HepG2 (cell line): ENCODE measurements at regions not wholly inside any gene's neighbourhood (a gene's known extent, or its start where the extent isn't known, plus 50 kb on each side); places are given as distances from the start of the nearest gene placed in this dataset.

Experiments used
- ATAC-seq: fragments of 200-7000 bp; cut with Tn5 transposase; 3 replicates; pipeline ENCODE4 v1.9.1; 2020; ENCODE audit warnings: mild to moderate bottlenecking, moderate library complexity
- BruUV-seq: library from RNA; stranded (reverse); fragments of 400-500 nt; replicated peaks from 2 replicates; lab custom pipeline; 2021; lab: Mats Ljungman, UMichigan
- CTCF ChIA-PET: fragments of 300-600 bp; formaldehyde crosslinking; extraction: SDS; loops from one replicate; lab custom pipeline; 2021; ENCODE audit warnings: low total read pairs, inconsistent platforms, low intra/inter-chr PET ratio; lab: Yijun Ruan, JAX
- POLR2A ChIA-PET: fragments of 350-600 bp; sonication (Branson Sonifier 250); formaldehyde crosslinking; loops from one replicate; lab custom pipeline; 2020; ENCODE audit warnings: antibody characterized with exemption, inconsistent platforms; lab: Yijun Ruan, JAX
- DNase-seq: peaks from one replicate; pipeline ENCODE4 v3.0.0-alpha.2; 2015; ENCODE audit warnings: low spot score
- FAIRE-seq: peaks from 3 replicates; lab custom pipeline; 2011; peaks lifted over from hg19 to GRCh38; lab: Jason Lieb, UNC
- H2AFZ ChIP-seq: one replicate; pipeline ENCODE4 v1.6.1; 2011; ENCODE audit warnings: low read length, inconsistent platforms
- H3K27ac ChIP-seq: fragments of 300-600 bp; 3 replicates; pipeline ENCODE4 v1.8.0; 2011; ENCODE audit warnings: mixed run types, mild to moderate bottlenecking, mixed read lengths, low read length, inconsistent platforms; ENCODE audit not compliant: insufficient read depth; ENCODE audit errors: extremely low read length
- H3K27me3 ChIP-seq, 2 experiments: fragments of 200-600 bp in 1 of 2; 2 replicates in 1 of 2; 3 replicates in 1 of 2; pipeline versions ENCODE4 v1.6.0 to v1.8.0; 2011; ENCODE audit warnings: low read length in 2 of 2, mild to moderate bottlenecking in 2 of 2, moderate library complexity in 2 of 2, inconsistent platforms in 1 of 2; ENCODE audit not compliant: insufficient read depth in 2 of 2, control insufficient read depth in 1 of 2
- H3K36me3 ChIP-seq, 2 experiments: fragments of 200-600 bp in 1 of 2; replicated peaks in 1 of 2; 2 replicates in 1 of 2; 3 replicates in 1 of 2; pipeline versions ENCODE4 v1.5.1 to v1.8.0; 2011; ENCODE audit warnings: low read length in 2 of 2, inconsistent platforms in 1 of 2; ENCODE audit not compliant: insufficient read depth in 2 of 2, control insufficient read depth in 1 of 2
- H3K4me1 ChIP-seq: 2 replicates; pipeline ENCODE4 v1.5.1; 2012; ENCODE audit warnings: low read length, inconsistent platforms; ENCODE audit not compliant: insufficient read depth
- H3K4me2 ChIP-seq: 2 replicates; pipeline ENCODE4 v1.6.0; 2011; ENCODE audit warnings: low read depth, low read length, inconsistent platforms
- H3K4me3 ChIP-seq, 3 experiments: fragments of 200-600 bp in 1 of 3; sonication (generic), shearing (Covaris generic) in 1 of 3; replicated peaks in 1 of 3; 2 replicates each; pipeline ENCODE4 v1.5.1; 2011 to 2016; ENCODE audit warnings: low read length in 3 of 3, inconsistent platforms in 2 of 3, low read depth in 2 of 3, mild to moderate bottlenecking in 2 of 3, control low read depth in 1 of 3, mixed read lengths in 1 of 3; ENCODE audit not compliant: insufficient read depth in 1 of 3
- H3K79me2 ChIP-seq: one replicate; pipeline ENCODE4 v1.6.1; 2011; ENCODE audit warnings: low read length, inconsistent platforms; ENCODE audit not compliant: insufficient read depth
- H3K9ac ChIP-seq: 2 replicates; pipeline ENCODE4 v1.6.0; 2011; ENCODE audit warnings: mild to moderate bottlenecking, low read depth, low read length, inconsistent platforms; ENCODE audit not compliant: insufficient read depth
- H3K9me3 ChIP-seq: 2 replicates; pipeline ENCODE4 v1.5.1; 2012; ENCODE audit warnings: mild to moderate bottlenecking, low read length
- H4K20me1 ChIP-seq: 2 replicates; pipeline ENCODE4 v1.6.0; 2011; ENCODE audit warnings: inconsistent platforms, mild to moderate bottlenecking, low read length, moderate library complexity; ENCODE audit not compliant: insufficient read depth
- JDP2 ChIP-seq: sonication (generic); formaldehyde crosslinking; IDR thresholded peaks from 2 replicates; pipeline ENCODE4 v1.8.1; 2022; ENCODE audit warnings: missing genetic modification reagents, borderline replicate concordance
- KDM6A ChIP-seq: IDR thresholded peaks from 2 replicates; pipeline ENCODE4 v1.6.1; 2016; ENCODE audit warnings: low read depth
- TFDP1 ChIP-seq: IDR thresholded peaks from 2 replicates; pipeline ENCODE4 v1.6.1; 2016; ENCODE audit warnings: missing compliant biosample characterization, missing genetic modification reagents, borderline replicate concordance
- ZNF263 ChIP-seq: sonication (generic); formaldehyde crosslinking; IDR thresholded peaks from 2 replicates; pipeline ENCODE4 v1.4.0; 2020; ENCODE audit warnings: missing genetic modification reagents
- ZNF331 ChIP-seq: sonication (generic); formaldehyde crosslinking; IDR thresholded peaks from 2 replicates; pipeline ENCODE4 v1.4.0; 2020; ENCODE audit warnings: missing genetic modification reagents
- WGBS: methylation state at CpG from one replicate; pipeline ENCODE4 v1.1.6; 2017; ENCODE audit warnings: low lambda C conversion rate; 5-methylcytosine and 5-hydroxymethylcytosine counted together
- in situ Hi-C: cut with HindIII; loops from 2 replicates; pipeline ENCODE4 v1.10.0; 2017; ENCODE audit warnings: low pct_unique_long_range_greater_than_20kb; ENCODE audit not compliant: extremely low pct_ligation_motif_present
- intact Hi-C: fragments of 100-400 bp; cut with micrococcal nuclease; formaldehyde crosslinking; loops from one replicate; pipeline ENCODE4 v1.10.0; 2022; ENCODE audit not compliant: unreplicated experiment

- ATAC-seq, result no peak
- Histone ChIP-seq H3K9me3 (no peaks in the 10 kb centered on the region; the same call in 1 of the 2 replicates), H3K27ac (no peak overlapping the region), H3K4me1 (no peaks in the 10 kb centered on the region), H2AFZ (no peak overlapping the region)
- TF ChIP-seq TFDP1 (CRISPR knock-in tag), result no peak
- TF ChIP-seq KDM6A, result no peak
- TF ChIP-seq ZNF263 (CRISPR knock-in tag), result no peak
- no peak for TF ChIP-seq ZNF331
- TF ChIP-seq, all 625 proteins: peak for 0
- FAIRE-seq, result no peak
- intact Hi-C loops (no loop called here), in situ Hi-C loops (no loop called here)
- no TSS peak for BruUV-seq
- H3K36me3 ChIP-seq, result no peaks in the 10 kb centered on the region
- no peak overlapping the region for H3K9ac ChIP-seq
- POLR2A ChIA-PET, result no interaction called here
- no peak for DNase-seq
- H3K4me2 ChIP-seq, result no peak overlapping the region
- 38% methylated on average over 6 of the region's 6 CpGs for WGBS
- CTCF ChIA-PET, result no interaction called here
- no peaks in the 10 kb centered on the region for H3K79me2 ChIP-seq
- no peaks in the 10 kb centered on the region for H3K27me3 ChIP-seq
- H4K20me1 ChIP-seq, result no peaks in the 10 kb centered on the region
- no peak overlapping the region for H3K4me3 ChIP-seq
Observed at GRCh38 chr16:79790854-79791253, 190.3 kb upstream of the MAF start.

GRCh38 chr16:79788949-79789348 lies 188.4 kb upstream of the MAF start:
- CTCF ChIA-PET, result no interaction called here

More at GRCh38 chr16:79788949-79789348, 188.4 kb upstream of the MAF start:
- no peaks in the 10 kb centered on the region for H3K79me2 ChIP-seq
- H3K27me3 ChIP-seq, result no peaks in the 10 kb centered on the region
- no peak overlapping the region for H3K4me2 ChIP-seq
- no peak for DNase-seq
- H3K9me3 ChIP-seq, result peaks cover 4% of the 10 kb centered on the region; the same call in 1 of the 2 replicates
- no peak for TF ChIP-seq JDP2 (CRISPR knock-in tag)
- POLR2A ChIA-PET, result no interaction called here
- in situ Hi-C loops (no loop called here), intact Hi-C loops (no loop called here)
- H3K4me1 ChIP-seq, result no peaks in the 10 kb centered on the region
- H4K20me1 ChIP-seq, result no peaks in the 10 kb centered on the region
- WGBS, result 38% methylated on average over 5 of the region's 5 CpGs
- H3K36me3 ChIP-seq, result no peaks in the 10 kb centered on the region
- H3K9ac ChIP-seq, result no peak overlapping the region
- no peak overlapping the region for H3K27ac ChIP-seq
- no peak for FAIRE-seq
- no TSS peak for BruUV-seq
- H3K4me3 ChIP-seq, result no peak overlapping the region
- ATAC-seq, result no peak
- no peak overlapping the region for H2AFZ ChIP-seq
